NB4 (cell line): ENCODE measurements at regions not wholly inside any gene's neighbourhood (a gene's known extent, or its start where the extent isn't known, plus 50 kb on each side); places are given as distances from the start of the nearest gene placed in this dataset.
"Not testable (repeated sequence)": the region's sequence is repeated elsewhere in the genome, so short reads cannot be mapped to it uniquely, and the experiment has no call there.

Experiments
- CTCF ChIP-seq: IDR thresholded peaks from one replicate; pipeline ENCODE4 v1.5.1; 2012; ENCODE audit warnings: low read depth, low read length
- MYC ChIP-seq: IDR thresholded peaks from 2 replicates; pipeline ENCODE4 v1.6.1; 2011; ENCODE audit warnings: low read depth, low read length
- POLR2A ChIP-seq: IDR thresholded peaks from 2 replicates; pipeline ENCODE4 v1.6.1; 2011; ENCODE audit warnings: mild to moderate bottlenecking; ENCODE audit not compliant: insufficient read length; ENCODE audit errors: extremely low read depth

- peak; percentile 26 for TF ChIP-seq POLR2A
- TF ChIP-seq CTCF, MYC: not testable (repeated sequence)
Observed at GRCh38 chr1:827211-828063, 96.3 kb upstream of the SAMD11 start.
